GM19395 (cell line): ENCODE measurements at regions not wholly inside any gene's neighbourhood (a gene's known extent, or its start where the extent isn't known, plus 50 kb on each side); places are given as distances from the start of the nearest gene placed in this dataset.

Experiments used
- ATAC-seq: cut with Tn5 transposase; IDR thresholded peaks from one replicate; pipeline ENCODE4 v1.9.1; 2021; ENCODE audit warnings: mild to moderate bottlenecking, moderate library complexity; ENCODE audit not compliant: unreplicated experiment

GRCh38 chr21:28256420-28256831, 736.3 kb downstream of the LTN1 start:
- ATAC-seq = no peak

- ATAC-seq = no peak
Measured at GRCh38 chr21:28253961-28254360, 738.7 kb downstream of the LTN1 start.

GRCh38 chr21:28253338-28253737, 739.3 kb downstream of the LTN1 start:
- ATAC-seq = no peak

GRCh38 chr21:28252928-28253327, 739.7 kb downstream of the LTN1 start:
- ATAC-seq = no peak

- no peak for ATAC-seq
Measured at GRCh38 chr21:28250946-28251345, 741.7 kb downstream of the LTN1 start.

GRCh38 chr21:28247454-28248020, 745.1 kb downstream of the LTN1 start:
- no peak for ATAC-seq

- ATAC-seq = no peak
Measured at GRCh38 chr21:28240586-28240985, 752.1 kb downstream of the LTN1 start.

- ATAC-seq = no peak
Measured at GRCh38 chr21:28239340-28239739, 753.3 kb downstream of the LTN1 start.

- ATAC-seq = no peak
Measured at GRCh38 chr21:28237661-28238060, 755.0 kb downstream of the LTN1 start.

GRCh38 chr21:28235169-28235895, 757.3 kb downstream of the LTN1 start:
- no peak for ATAC-seq

GRCh38 chr21:28234326-28234725, 758.4 kb downstream of the LTN1 start:
- no peak for ATAC-seq

GRCh38 chr21:28233536-28234220, 759.0 kb downstream of the LTN1 start:
- no peak for ATAC-seq

GRCh38 chr21:28230559-28230958, 762.1 kb downstream of the LTN1 start:
- ATAC-seq = no peak

- ATAC-seq = no peak
Measured at GRCh38 chr21:28229814-28230213, 762.9 kb downstream of the LTN1 start.

GRCh38 chr21:28228636-28228995, 764.1 kb downstream of the LTN1 start:
- ATAC-seq = no peak

GRCh38 chr21:28227881-28228635, 764.6 kb downstream of the LTN1 start:
- ATAC-seq = no peak

- no peak for ATAC-seq
Measured at GRCh38 chr21:28226563-28226962, 766.1 kb downstream of the LTN1 start.

- ATAC-seq = no peak
Measured at GRCh38 chr21:28224191-28224726, 768.4 kb downstream of the LTN1 start.

- ATAC-seq = no peak
Measured at GRCh38 chr21:28221984-28222383, 770.7 kb downstream of the LTN1 start.

GRCh38 chr21:28220680-28221079, 772.0 kb downstream of the LTN1 start:
- no peak for ATAC-seq

- no peak for ATAC-seq
Measured at GRCh38 chr21:28216976-28217523, 775.6 kb downstream of the LTN1 start.
